Left lung (tissue), 4 donors: ENCODE measurements at regions not wholly inside any gene's neighbourhood (a gene's known extent, or its start where the extent isn't known, plus 50 kb on each side); places are given as distances from the start of the nearest gene placed in this dataset.
A peak's percentile ranks its signal among the peaks of the same experiment; 100 is the strongest.

Experiments used
- ATAC-seq: fragments of 200-7000 bp; cut with Tn5 transposase; one replicate; pipeline ENCODE4 v1.9.1; 2020; ENCODE audit warnings: moderate library complexity
- DNase-seq, 4 donors: peaks; one replicate each; pipeline ENCODE4 v3.0.0-alpha.2; 2013 to 2020
- H3K27ac ChIP-seq, 2 donors: fragments of 200-600 bp; sonication (generic) in 1 of 2; one replicate each; pipeline versions ENCODE4 v1.5.0 to v1.8.0; 2020 to 2021
- H3K27me3 ChIP-seq, 2 donors: fragments of 200-600 bp; sonication (generic) in 1 of 2; one replicate each; pipeline versions ENCODE4 v1.5.0 to v1.8.0; 2020 to 2021
- H3K36me3 ChIP-seq, 2 donors: fragments of 200-600 bp; sonication (generic) in 1 of 2; one replicate each; pipeline versions ENCODE4 v1.5.0 to v1.8.0; 2020 to 2021
- H3K4me1 ChIP-seq, 2 donors: fragments of 200-600 bp; one replicate each; pipeline ENCODE4 v1.8.0; 2021
- H3K4me3 ChIP-seq, 2 donors: fragments of 200-600 bp; sonication (generic) in 1 of 2; one replicate each; pipeline versions ENCODE4 v1.5.0 to v1.8.0; 2020 to 2021; ENCODE audit warnings: mild to moderate bottlenecking in 1 of 2
- H3K9me3 ChIP-seq, 2 donors: fragments of 200-600 bp; sonication (generic) in 1 of 2; one replicate each; pipeline versions ENCODE4 v1.5.0 to v1.8.0; 2020 to 2021
- intact Hi-C, 2 donors: fragments of 100-400 bp; cut with DNase I; formaldehyde crosslinking; loops; one replicate each; pipeline versions ENCODE4 v1.11.2 to v1.14.2; 2022
- TF ChIP-seq, protein P1 (sequence below), 2 donors: fragments of 200-600 bp; sonication (generic) in 1 of 2; IDR thresholded peaks; one replicate each; pipeline versions ENCODE4 v1.5.0 to v1.8.0; 2021; ENCODE audit warnings: antibody characterized with exemption in 2 of 2
- donor health status: DM: no; HTN: yes; CAD: no.
- donor health status: DM: no; HTN: no; CAD: no.

DNA sequence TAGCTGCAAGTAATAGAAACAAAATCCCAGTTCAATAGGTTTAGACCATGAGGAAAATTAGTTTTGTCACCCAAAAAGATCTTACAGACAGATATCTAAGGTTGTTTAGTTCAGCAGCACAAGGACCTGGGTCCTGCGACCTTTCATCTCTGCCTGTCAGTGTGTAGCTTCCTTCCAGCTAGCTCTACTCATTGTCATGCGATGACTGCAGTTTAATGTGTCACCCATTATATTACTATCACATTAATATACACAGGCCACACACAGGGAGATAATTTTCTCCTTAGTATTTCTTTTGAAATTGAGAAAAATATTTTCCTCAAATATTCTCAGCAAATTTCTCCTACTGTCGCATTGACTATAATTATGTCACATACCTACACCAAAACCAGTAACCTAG is 232.1 kb upstream of the ARSJ start:
- ATAC-seq, result no peak
- intact Hi-C loops, result no loop called here
- Histone ChIP-seq H3K9me3 (no peaks in the 10 kb centered on the region), H3K4me1 (no peaks in the 10 kb centered on the region), H3K4me3 (no peak overlapping the region), H3K36me3 (no peaks in the 10 kb centered on the region), H3K27me3 (no peaks in the 10 kb centered on the region), H3K27ac (no peak overlapping the region)
- DNase-seq, result no peak
- TF ChIP-seq, protein P1, sequence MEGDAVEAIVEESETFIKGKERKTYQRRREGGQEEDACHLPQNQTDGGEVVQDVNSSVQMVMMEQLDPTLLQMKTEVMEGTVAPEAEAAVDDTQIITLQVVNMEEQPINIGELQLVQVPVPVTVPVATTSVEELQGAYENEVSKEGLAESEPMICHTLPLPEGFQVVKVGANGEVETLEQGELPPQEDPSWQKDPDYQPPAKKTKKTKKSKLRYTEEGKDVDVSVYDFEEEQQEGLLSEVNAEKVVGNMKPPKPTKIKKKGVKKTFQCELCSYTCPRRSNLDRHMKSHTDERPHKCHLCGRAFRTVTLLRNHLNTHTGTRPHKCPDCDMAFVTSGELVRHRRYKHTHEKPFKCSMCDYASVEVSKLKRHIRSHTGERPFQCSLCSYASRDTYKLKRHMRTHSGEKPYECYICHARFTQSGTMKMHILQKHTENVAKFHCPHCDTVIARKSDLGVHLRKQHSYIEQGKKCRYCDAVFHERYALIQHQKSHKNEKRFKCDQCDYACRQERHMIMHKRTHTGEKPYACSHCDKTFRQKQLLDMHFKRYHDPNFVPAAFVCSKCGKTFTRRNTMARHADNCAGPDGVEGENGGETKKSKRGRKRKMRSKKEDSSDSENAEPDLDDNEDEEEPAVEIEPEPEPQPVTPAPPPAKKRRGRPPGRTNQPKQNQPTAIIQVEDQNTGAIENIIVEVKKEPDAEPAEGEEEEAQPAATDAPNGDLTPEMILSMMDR (IDR thresholded peaks at IDR 0.05), result no peak

DNA sequence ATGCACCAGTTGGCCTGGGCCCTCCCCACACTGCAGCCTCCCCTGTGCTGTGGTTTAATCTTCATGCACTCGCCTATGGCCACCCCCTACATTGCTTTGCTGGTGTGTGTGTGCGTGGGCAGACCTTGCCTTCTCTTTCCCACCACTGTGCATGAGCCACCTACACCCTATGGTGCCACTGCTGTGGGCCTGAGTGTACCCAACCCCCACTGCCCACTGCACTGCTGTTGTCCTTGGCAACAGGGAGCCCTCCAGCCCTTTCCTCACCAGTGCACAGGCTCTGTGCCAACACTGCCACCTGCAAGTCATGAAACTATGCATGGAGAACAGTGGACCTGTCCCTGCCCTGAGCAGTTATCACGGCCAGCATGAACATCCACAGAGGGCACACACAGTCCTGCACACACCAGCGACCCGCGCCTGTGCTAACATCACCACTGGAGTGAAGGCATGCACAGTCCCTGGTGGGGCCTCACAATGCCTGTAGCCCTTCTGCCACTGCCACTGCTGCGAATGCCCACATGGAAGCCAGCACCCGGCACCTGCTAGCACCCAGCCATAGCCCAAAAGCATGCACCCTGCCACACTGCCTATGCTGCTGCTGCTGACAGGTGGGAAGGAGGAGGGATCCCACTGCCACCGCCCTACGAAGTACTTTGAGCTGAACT is 237.8 kb upstream of the ARSJ start:
- DNase-seq, result peak in 1 of 4 donors; percentile 46

DNA sequence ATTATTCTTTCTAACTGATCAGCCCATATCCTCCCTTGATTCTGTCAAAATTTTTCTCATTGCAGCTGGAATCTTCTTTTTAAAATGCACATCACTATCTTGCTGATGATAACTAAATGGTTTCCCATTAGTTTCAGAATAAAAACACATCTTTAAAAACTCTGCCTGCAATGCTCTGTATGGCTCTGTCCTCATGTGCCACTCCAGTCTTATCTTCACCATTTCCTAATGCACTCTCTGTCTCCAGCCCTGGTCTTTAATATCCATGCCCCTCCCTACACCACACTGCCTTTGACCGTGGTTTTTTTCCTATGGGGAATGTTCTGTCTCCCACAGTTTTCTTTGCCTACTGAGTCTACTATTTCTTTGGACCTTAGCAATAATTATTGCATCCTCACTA is 244.1 kb upstream of the ARSJ start:
- intact Hi-C loops, result no loop called here
- DNase-seq, result no peak
- H3K36me3 ChIP-seq, result no peaks in the 10 kb centered on the region
- TF ChIP-seq, protein P1 (IDR thresholded peaks at IDR 0.05), result no peak
- ATAC-seq, result no peak
- H3K27me3 ChIP-seq, result no peaks in the 10 kb centered on the region
- no peaks in the 10 kb centered on the region for H3K9me3 ChIP-seq
- no peak overlapping the region for H3K27ac ChIP-seq
- no peaks in the 10 kb centered on the region for H3K4me1 ChIP-seq
- H3K4me3 ChIP-seq, result no peak overlapping the region

More for the DNA sequence above, 237.8 kb upstream of the ARSJ start:
- no peaks in the 10 kb centered on the region for H3K27me3 ChIP-seq
- TF ChIP-seq, protein P1 (IDR thresholded peaks at IDR 0.05), result no peak
- H3K36me3 ChIP-seq, result no peaks in the 10 kb centered on the region
- intact Hi-C loops, result no loop called here
- no peaks in the 10 kb centered on the region for H3K9me3 ChIP-seq
- no peaks in the 10 kb centered on the region for H3K4me1 ChIP-seq
- H3K4me3 ChIP-seq, result no peak overlapping the region
- H3K27ac ChIP-seq, result no peak overlapping the region
- no peak for ATAC-seq

DNA sequence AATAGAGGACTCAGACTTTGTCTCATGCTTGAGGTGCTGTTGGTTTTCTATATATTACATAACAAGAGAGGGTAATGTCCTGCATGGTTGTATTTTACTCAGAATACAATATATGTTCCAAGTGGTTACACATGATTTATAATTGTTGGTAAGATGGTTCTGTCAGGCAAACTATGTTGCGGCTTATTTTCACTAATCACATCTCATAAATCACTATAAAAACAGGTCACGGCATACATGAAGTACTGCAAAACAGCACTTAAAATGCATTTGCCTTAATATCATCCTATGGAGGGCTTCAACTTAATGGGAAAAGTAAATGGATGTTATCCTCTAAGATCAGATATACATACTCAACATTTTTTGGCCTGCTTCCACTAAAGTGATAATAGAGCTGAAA is 246.0 kb upstream of the ARSJ start:
- Histone ChIP-seq H3K27me3 (no peaks in the 10 kb centered on the region), H3K4me3 (no peak overlapping the region), H3K36me3 (no peaks in the 10 kb centered on the region), H3K9me3 (no peaks in the 10 kb centered on the region), H3K27ac (no peak overlapping the region), H3K4me1 (no peaks in the 10 kb centered on the region)
- DNase-seq (no peak), ATAC-seq (no peak)
- TF ChIP-seq, protein P1 (IDR thresholded peaks at IDR 0.05), result no peak
- intact Hi-C loops, result no loop called here

DNA sequence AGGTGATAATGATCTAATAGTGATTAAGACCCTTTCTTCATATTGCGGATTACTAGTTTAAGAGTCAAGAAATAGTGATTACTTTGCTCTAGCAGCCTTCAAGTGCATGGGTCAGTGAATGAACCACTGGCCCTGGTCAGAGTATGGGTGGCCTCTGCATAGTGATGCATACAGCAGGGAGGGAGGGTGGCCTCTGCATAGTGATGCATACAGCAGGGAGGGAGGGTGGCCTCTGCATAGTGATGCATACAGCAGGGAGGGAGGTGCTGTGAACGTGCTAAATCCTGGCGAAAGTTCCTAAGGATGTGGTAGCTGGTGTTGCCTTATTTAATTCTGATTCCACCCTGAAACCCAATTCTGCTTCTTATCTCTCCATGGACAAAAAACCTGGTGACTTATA is 246.7 kb upstream of the ARSJ start:
- H3K4me3 ChIP-seq, result no peak overlapping the region
- H3K27me3 ChIP-seq, result no peaks in the 10 kb centered on the region
- H3K36me3 ChIP-seq, result no peaks in the 10 kb centered on the region
- no peaks in the 10 kb centered on the region for H3K4me1 ChIP-seq
- DNase-seq, result no peak
- H3K9me3 ChIP-seq, result no peaks in the 10 kb centered on the region
- intact Hi-C loops, result no loop called here
- H3K27ac ChIP-seq, result no peak overlapping the region
- TF ChIP-seq, protein P1 (IDR thresholded peaks at IDR 0.05), result no peak
- ATAC-seq, result no peak
